ENCODE measurements at regions not wholly inside any gene's neighbourhood (a gene's known extent, or its start where the extent isn't known, plus 50 kb on each side); places are given as distances from the start of the nearest gene placed in this dataset.

- TF ChIP-seq CEBPB (IDR thresholded peaks at IDR 0.05) (no peak), RCOR1 (IDR thresholded peaks at IDR 0.05; ENCODE audit: low read depth, low read length) (no peak), ELK1 (IDR thresholded peaks at IDR 0.05; ENCODE audit: low read depth, low read length) (no peak), REST (IDR thresholded peaks at IDR 0.05) (no peak), MYC (IDR thresholded peaks at IDR 0.05; ENCODE audit: borderline replicate concordance, low read length) (no peak), GATA3 (IDR thresholded peaks at IDR 0.05; ENCODE audit: borderline replicate concordance) (no peak)
- TF ChIP-seq, protein P1, sequence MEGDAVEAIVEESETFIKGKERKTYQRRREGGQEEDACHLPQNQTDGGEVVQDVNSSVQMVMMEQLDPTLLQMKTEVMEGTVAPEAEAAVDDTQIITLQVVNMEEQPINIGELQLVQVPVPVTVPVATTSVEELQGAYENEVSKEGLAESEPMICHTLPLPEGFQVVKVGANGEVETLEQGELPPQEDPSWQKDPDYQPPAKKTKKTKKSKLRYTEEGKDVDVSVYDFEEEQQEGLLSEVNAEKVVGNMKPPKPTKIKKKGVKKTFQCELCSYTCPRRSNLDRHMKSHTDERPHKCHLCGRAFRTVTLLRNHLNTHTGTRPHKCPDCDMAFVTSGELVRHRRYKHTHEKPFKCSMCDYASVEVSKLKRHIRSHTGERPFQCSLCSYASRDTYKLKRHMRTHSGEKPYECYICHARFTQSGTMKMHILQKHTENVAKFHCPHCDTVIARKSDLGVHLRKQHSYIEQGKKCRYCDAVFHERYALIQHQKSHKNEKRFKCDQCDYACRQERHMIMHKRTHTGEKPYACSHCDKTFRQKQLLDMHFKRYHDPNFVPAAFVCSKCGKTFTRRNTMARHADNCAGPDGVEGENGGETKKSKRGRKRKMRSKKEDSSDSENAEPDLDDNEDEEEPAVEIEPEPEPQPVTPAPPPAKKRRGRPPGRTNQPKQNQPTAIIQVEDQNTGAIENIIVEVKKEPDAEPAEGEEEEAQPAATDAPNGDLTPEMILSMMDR (IDR thresholded peaks at IDR 0.05): no peak
Measured at GRCh38 chr2:3968736-3969135, 265.4 kb downstream of the DCDC2C start.
